ENCODE measurements at regions not wholly inside any gene's neighbourhood (a gene's known extent, or its start where the extent isn't known, plus 50 kb on each side); places are given as distances from the start of the nearest gene placed in this dataset.
"Not testable (repeated sequence)": the region's sequence is repeated elsewhere in the genome, so short reads cannot be mapped to it uniquely, and the experiment has no call there.

DNA sequence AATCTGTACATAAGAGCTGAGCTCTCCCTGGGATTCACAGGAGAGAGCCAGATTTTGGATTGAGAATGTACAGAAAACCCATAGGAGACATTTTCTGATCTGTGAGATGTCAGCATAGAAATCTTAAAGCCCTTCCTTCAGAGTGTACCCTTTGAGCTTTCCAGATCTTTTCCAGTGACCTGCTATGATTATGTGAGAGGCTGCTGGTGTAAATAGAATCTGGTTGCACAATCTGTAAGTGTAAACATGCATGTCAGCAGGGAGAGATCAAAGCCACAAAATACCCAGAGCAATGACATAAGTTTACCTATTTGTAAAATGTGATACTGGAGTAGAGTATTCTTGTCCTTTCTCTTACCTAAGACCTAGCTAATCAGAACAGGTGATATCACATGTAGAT lies 471.9 kb downstream of the FOXD4L5 start:
- H3K27ac ChIP-seq; in situ Hi-C loops (cut with HindIII; ENCODE audit: low pct_ligation_motif_present, low sequenced_read_pairs); DNase-seq; H3K27me3 ChIP-seq (replicated peaks); H3K36me3 ChIP-seq (replicated peaks); H3K4me3 ChIP-seq (ENCODE audit: low read depth, low read length): not testable (repeated sequence)

DNA sequence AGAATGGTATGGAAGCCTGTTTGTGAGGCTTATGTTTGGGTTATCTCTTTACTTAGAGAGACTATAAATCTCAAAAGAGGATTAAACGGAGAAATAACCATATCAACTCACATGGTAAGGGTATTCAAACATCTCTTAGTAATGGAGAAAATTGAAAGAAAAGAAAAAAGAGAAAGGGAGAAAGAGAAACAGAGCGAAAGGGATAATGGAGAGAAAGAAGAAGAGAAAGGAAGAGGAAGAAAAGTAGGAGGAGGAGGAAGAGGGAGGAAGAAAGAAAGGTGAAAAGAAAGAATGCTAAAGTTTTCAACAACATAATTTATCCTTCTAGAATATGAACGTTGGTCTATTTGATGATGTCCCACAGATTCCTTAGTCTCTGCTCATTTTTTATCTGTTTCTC lies 506.3 kb downstream of the FOXD4L5 start:
- in situ Hi-C loops (cut with HindIII; ENCODE audit: low pct_ligation_motif_present, low sequenced_read_pairs); H3K36me3 ChIP-seq (replicated peaks); H3K27me3 ChIP-seq (replicated peaks); H3K4me3 ChIP-seq (ENCODE audit: low read depth, low read length); DNase-seq; H3K27ac ChIP-seq: not testable (repeated sequence)

DNA sequence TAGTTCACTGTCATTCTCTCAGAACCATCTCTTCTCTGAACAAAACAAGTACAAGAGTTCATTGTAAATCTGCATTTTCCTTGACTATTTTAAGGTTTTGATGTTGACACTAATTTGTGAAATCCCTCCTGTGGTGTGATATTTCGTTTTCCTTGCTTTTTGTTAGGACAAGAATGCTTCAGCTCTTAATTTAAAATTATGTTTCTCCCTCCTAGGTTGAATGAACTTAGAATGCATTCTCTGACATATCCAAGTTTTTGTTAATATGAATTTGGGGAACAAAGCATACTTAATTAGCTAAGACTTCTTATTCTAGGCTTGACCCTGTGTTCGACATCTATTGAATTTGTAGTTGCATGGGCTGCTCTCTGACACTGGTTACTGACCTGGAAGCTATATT lies 508.7 kb downstream of the FOXD4L5 start:
- H3K27me3 ChIP-seq (replicated peaks); DNase-seq; H3K27ac ChIP-seq; H3K4me3 ChIP-seq (ENCODE audit: low read depth, low read length); H3K36me3 ChIP-seq (replicated peaks); in situ Hi-C loops (cut with HindIII; ENCODE audit: low pct_ligation_motif_present, low sequenced_read_pairs): not testable (repeated sequence)

DNA sequence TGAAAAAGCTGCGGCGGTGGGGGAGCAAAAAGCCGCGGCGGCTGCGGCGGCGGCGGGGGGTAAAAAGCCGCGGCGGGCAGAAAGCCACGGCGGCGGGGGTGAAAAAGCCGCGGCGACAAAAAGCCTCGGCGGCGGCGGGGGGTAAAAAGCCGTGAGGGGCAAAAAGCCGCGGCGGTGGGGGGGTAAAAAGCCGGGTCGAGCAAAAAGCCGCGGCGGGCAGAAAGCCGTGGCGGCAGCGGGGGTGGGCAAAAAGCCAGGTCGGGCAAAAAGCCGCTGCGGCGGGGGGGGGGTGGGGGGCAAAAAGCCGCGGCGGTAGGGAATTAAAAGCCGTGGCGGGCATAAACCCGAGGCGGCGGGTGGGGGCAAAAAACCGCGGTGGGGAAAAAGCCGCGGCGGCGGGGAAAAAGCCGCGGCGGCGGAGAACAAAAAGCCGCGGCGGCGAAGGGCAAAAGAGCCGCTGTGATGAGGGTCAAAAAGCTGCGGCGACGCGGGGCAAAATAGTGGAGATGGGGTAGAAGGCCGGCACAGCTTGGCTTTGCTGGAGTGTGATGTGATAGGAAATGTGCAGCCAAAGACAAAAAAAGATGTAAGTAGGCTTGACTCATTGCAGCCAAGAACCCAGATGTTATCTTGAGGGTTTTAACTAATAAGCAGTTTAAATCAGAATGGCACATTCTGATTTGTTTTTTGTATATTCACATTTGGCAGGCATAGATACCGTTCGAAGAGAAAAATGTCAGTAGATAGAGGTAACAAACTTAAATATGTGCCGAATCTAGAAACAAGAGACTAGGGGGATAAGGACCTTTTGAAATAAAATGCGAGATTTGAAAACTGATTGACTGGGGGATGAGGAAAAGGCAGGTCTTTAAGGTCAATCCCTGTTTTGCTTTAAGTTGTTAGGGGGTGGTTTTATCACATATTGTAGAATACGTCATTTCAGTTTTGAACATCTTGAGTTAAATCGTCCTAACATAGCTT lies 509.9 kb downstream of the FOXD4L5 start:
- peak overlapping the region; percentile 40 for H3K4me3 ChIP-seq (ENCODE audit: low read depth, low read length)
- H3K27ac ChIP-seq; DNase-seq; H3K27me3 ChIP-seq (replicated peaks); H3K36me3 ChIP-seq (replicated peaks); in situ Hi-C loops (cut with HindIII; ENCODE audit: low pct_ligation_motif_present, low sequenced_read_pairs): not testable (repeated sequence)

DNA sequence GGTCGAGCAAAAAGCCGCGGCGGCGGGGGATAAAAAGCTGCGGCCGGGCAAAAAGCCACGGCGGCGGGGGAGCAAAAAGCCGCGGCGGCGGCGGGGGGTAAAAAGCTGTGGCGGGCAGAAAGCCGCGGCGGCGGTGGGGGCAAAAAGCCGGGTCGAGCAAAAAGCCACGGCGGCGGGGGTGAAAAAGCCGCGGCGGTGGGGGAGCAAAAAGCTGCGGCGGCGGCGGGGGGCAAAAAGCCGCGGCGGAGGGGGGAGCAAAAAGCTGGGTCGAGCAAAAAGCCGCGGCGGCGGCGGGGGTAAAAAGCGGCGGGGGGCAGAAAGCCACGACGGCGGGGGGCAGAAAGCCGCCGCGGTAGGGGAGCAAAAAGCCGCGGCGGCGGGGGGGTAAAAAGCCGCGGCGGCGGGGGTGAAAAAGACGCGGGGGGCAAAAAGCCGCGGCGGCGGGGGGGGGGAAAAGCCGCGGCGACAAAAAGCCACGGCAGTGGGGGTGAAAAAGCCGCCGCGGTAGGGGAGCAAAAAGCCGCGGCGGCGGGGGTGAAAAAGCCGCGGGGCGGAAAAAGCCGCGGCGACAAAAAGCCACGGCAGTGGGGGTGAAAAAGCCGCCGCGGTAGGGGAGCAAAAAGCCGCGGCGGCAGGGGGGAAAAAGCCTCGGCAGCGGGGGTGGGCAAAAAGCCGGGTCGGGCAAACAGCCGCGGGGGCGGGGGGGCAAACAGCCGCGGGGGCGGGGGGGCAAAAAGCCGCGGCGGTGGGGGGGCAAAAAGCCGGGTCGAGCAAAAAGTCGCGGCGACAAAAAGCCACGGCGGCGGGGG lies 510.8 kb downstream of the FOXD4L5 start:
- H3K4me3 ChIP-seq (ENCODE audit: low read depth, low read length): peak overlapping the region; percentile 32
- DNase-seq; H3K36me3 ChIP-seq (replicated peaks); H3K27ac ChIP-seq; in situ Hi-C loops (cut with HindIII; ENCODE audit: low pct_ligation_motif_present, low sequenced_read_pairs); H3K27me3 ChIP-seq (replicated peaks): not testable (repeated sequence)

DNA sequence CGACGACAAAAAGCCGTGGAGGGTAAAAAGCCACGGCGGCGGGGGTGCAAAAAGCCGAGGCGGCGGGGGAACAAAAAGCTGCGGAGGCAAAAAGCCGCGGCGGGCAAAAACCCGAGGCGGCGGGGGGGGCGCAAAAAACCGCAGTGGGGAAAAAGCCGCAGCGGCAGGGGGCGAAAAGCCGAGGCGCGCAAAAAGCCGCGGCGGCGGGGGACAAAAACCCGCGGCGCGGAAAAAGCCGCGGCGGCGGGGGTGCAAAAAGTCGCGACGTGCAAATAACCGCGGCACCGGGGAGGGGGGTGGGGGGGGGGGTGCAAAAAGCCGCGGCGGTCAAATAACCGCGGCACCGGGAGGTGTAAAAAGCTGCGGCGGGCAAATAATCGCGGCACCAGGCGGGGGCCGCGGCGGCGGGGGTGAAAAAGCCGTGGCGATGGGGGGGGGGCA lies 511.5 kb downstream of the FOXD4L5 start:
- Histone ChIP-seq H3K4me3 (ENCODE audit: low read depth, low read length) (peak overlapping the region; percentile 32), H3K27ac (no peak overlapping the region), H3K36me3 (replicated peaks) (no peaks in the 10 kb centered on the region), H3K27me3 (replicated peaks) (no peaks in the 10 kb centered on the region)
- DNase-seq: no peak
- TF ChIP-seq, protein P1, sequence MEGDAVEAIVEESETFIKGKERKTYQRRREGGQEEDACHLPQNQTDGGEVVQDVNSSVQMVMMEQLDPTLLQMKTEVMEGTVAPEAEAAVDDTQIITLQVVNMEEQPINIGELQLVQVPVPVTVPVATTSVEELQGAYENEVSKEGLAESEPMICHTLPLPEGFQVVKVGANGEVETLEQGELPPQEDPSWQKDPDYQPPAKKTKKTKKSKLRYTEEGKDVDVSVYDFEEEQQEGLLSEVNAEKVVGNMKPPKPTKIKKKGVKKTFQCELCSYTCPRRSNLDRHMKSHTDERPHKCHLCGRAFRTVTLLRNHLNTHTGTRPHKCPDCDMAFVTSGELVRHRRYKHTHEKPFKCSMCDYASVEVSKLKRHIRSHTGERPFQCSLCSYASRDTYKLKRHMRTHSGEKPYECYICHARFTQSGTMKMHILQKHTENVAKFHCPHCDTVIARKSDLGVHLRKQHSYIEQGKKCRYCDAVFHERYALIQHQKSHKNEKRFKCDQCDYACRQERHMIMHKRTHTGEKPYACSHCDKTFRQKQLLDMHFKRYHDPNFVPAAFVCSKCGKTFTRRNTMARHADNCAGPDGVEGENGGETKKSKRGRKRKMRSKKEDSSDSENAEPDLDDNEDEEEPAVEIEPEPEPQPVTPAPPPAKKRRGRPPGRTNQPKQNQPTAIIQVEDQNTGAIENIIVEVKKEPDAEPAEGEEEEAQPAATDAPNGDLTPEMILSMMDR (IDR thresholded peaks at IDR 0.05; ENCODE audit: low read depth, low read length, missing control alignments): no peak
- in situ Hi-C loops (cut with HindIII; ENCODE audit: low pct_ligation_motif_present, low sequenced_read_pairs): no loop called here

DNA sequence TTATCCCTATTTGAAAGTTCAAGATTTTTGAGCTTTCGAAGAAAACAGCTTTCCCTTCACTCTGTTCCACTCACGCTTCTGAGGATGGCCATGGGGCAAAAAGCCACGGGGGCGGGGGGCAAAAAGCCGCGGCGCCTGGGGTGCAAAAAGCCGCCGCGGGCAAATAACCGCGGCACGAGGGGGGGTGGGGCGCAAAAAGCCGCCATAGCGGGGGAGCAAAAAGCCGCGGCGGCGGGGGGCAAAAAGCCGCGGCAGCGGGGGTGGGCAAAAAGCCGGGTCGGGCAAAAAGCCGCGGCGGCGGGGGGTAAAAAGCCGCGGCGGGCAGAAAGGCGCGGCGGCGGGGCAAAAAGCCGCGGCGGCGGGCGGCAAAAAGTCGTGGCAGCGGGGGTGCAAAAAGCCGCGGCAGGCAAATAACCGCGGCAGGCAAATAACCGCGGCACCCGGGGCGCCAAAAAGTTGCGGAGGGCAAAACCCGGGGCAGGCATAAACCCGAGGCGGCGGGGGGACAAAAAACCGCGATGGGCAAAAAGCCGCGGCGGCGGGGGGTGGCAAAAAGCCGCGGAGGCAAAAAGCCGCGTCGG lies 512.2 kb downstream of the FOXD4L5 start:
- H3K27me3 ChIP-seq (replicated peaks); H3K27ac ChIP-seq; DNase-seq; H3K36me3 ChIP-seq (replicated peaks); in situ Hi-C loops (cut with HindIII; ENCODE audit: low pct_ligation_motif_present, low sequenced_read_pairs): not testable (repeated sequence)
- peak overlapping the region; percentile 36 for H3K4me3 ChIP-seq (ENCODE audit: low read depth, low read length)

DNA sequence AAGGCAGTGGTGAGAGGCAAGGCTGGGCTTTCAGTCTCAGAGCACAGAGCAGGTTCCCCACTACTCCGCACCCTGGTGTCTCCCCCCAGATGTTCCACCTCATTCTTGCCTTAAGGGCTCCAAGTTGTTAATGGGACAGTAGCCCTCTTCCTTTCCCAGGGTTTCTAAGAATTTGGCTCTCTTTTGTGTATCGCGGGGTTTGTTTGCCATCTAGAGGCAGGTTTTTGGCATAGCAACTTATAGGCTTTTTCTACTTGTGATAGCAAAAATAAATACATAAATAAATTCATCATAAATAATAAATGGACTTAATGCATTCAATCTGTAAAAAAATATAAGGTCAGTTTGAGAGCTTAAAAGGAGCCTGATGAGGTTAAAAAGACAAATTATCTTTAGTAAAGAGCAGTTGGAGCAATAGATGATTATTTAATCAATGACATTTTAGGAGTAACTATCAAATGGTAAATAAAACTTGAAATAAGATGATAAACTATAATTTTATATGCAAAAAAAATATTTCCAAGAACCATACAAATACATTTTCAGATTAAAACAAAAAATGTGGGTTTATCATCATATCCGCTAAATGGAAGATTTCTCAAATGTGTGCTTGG lies 512.8 kb downstream of the FOXD4L5 start:
- in situ Hi-C loops (cut with HindIII; ENCODE audit: low pct_ligation_motif_present, low sequenced_read_pairs); H3K36me3 ChIP-seq (replicated peaks); H3K4me3 ChIP-seq (ENCODE audit: low read depth, low read length); H3K27me3 ChIP-seq (replicated peaks); H3K27ac ChIP-seq: not testable (repeated sequence)
- peak; percentile 27 for DNase-seq
